Caco-2 (cell line): ENCODE measurements at regions not wholly inside any gene's neighbourhood (a gene's known extent, or its start where the extent isn't known, plus 50 kb on each side); places are given as distances from the start of the nearest gene placed in this dataset.

ENCODE experiments used
- BruUV-seq: library from RNA; stranded (reverse); fragments of 400-500 nt; replicated peaks from 2 replicates; lab custom pipeline; 2021; lab: Mats Ljungman, UMichigan
- CTCF ChIA-PET: fragments of 300-600 bp; sonication (Branson Sonifier 250); formaldehyde crosslinking; loops from one replicate; lab custom pipeline; 2022; ENCODE audit warnings: antibody characterized with exemption; lab: Charles Lee
- POLR2A ChIA-PET: fragments of 300-600 bp; sonication (Branson Sonifier 250); formaldehyde crosslinking; loops from one replicate; lab custom pipeline; 2022; ENCODE audit warnings: antibody characterized with exemption; lab: Charles Lee
- DNase-seq, 2 experiments: peaks; one replicate each; pipeline versions ENCODE4 v3.0.0 to v3.0.0-alpha.2; 2020 to 2022
- H3K27me3 ChIP-seq: replicated peaks from 2 replicates; pipeline ENCODE4 v1.6.0; 2011; ENCODE audit warnings: low read length; ENCODE audit not compliant: control insufficient read depth, insufficient read depth
- H3K36me3 ChIP-seq: 2 replicates; pipeline ENCODE4 v1.5.1; 2011; ENCODE audit warnings: low read length; ENCODE audit not compliant: control insufficient read depth, insufficient read depth
- H3K4me1 ChIP-seq: fragments of 250-450 bp; sonication (Bioruptor Pico); 2 replicates; pipeline ENCODE4 v1.5.1; 2020; ENCODE audit warnings: mild to moderate bottlenecking
- H3K4me3 ChIP-seq: 2 replicates; pipeline ENCODE4 v1.5.1; 2011; ENCODE audit warnings: low read depth, mild to moderate bottlenecking, control low read depth, low read length
- H3K9me3 ChIP-seq: fragments of 250-450 bp; sonication (Bioruptor Pico); 2 replicates; pipeline ENCODE4 v1.5.1; 2020; ENCODE audit warnings: mild to moderate bottlenecking, moderate library complexity
- H3K27ac Mint-ChIP-seq: one replicate; pipeline ENCODE4 v1.8.0; 2022; ENCODE audit warnings: mixed read lengths; ENCODE audit not compliant: unreplicated experiment
- H3K27me3 Mint-ChIP-seq: one replicate; pipeline ENCODE4 v1.8.0; 2022; ENCODE audit warnings: mixed read lengths; ENCODE audit not compliant: insufficient read depth, unreplicated experiment
- H3K36me3 Mint-ChIP-seq: one replicate; pipeline ENCODE4 v1.8.0; 2022; ENCODE audit warnings: mild to moderate bottlenecking, mixed read lengths; ENCODE audit not compliant: insufficient read depth, unreplicated experiment
- H3K4me1 Mint-ChIP-seq: one replicate; pipeline ENCODE4 v1.8.0; 2022; ENCODE audit warnings: low read depth, mixed read lengths; ENCODE audit not compliant: unreplicated experiment
- H3K4me3 Mint-ChIP-seq: one replicate; pipeline ENCODE4 v1.8.0; 2022; ENCODE audit warnings: mild to moderate bottlenecking, moderate library complexity, mixed read lengths; ENCODE audit not compliant: unreplicated experiment
- H3K9me3 Mint-ChIP-seq: one replicate; pipeline ENCODE4 v1.8.0; 2022; ENCODE audit warnings: mixed read lengths; ENCODE audit not compliant: unreplicated experiment
- intact Hi-C: fragments of 100-400 bp; cut with micrococcal nuclease; formaldehyde crosslinking; loops from one replicate; pipeline ENCODE4 v1.10.0; 2022; ENCODE audit not compliant: unreplicated experiment
- TF ChIP-seq, protein P1 (sequence below), 2 experiments: fragments of 200-600 bp in 1 of 2; IDR thresholded peaks; 1 replicate in 1 of 2; 2 replicates in 1 of 2; pipeline versions ENCODE4 v1.5.1 to v1.8.0; 2011 to 2022; ENCODE audit warnings: antibody characterized with exemption in 1 of 2, control low read depth in 1 of 2, inconsistent platforms in 1 of 2, low read depth in 1 of 2, low read length in 1 of 2, mild to moderate bottlenecking in 1 of 2, moderate library complexity in 1 of 2; ENCODE audit not compliant: insufficient read depth in 1 of 2, severe bottlenecking in 1 of 2, unreplicated experiment in 1 of 2

DNA sequence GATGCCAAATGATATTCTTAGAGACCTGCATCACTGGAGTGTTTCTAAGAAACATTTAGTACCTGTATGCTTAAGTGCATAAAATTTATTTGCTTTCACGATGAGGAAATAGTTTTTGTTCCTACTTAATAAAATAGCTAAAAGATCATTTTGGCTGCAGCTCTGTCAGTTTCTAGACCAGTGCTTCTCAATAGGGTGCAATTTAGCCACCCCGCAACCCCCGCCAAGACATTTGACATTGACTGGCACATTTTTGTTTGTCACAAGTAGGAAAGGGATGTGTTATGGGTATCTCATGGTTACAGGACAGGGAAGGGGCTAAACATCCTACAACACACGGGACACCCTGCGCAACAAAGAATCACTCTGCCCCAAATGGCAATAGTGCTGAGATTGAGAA lies 335.7 kb upstream of the HSF2 start:
- no peaks in the 10 kb centered on the region; the same call in 1 of the 2 replicates for H3K27me3 ChIP-seq
- H3K4me3 ChIP-seq: no peak overlapping the region
- no peaks in the 10 kb centered on the region for H3K9me3 Mint-ChIP-seq
- TF ChIP-seq, protein P1, sequence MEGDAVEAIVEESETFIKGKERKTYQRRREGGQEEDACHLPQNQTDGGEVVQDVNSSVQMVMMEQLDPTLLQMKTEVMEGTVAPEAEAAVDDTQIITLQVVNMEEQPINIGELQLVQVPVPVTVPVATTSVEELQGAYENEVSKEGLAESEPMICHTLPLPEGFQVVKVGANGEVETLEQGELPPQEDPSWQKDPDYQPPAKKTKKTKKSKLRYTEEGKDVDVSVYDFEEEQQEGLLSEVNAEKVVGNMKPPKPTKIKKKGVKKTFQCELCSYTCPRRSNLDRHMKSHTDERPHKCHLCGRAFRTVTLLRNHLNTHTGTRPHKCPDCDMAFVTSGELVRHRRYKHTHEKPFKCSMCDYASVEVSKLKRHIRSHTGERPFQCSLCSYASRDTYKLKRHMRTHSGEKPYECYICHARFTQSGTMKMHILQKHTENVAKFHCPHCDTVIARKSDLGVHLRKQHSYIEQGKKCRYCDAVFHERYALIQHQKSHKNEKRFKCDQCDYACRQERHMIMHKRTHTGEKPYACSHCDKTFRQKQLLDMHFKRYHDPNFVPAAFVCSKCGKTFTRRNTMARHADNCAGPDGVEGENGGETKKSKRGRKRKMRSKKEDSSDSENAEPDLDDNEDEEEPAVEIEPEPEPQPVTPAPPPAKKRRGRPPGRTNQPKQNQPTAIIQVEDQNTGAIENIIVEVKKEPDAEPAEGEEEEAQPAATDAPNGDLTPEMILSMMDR (IDR thresholded peaks at IDR 0.05; ENCODE audit: insufficient read depth in 1 of 2, low read depth in 1 of 2, low read length in 1 of 2, severe bottlenecking in 1 of 2, unreplicated experiment in 1 of 2): no peak
- H3K36me3 Mint-ChIP-seq: no peaks in the 10 kb centered on the region
- intact Hi-C loops: no loop called here
- peaks cover 8% of the 10 kb centered on the region for H3K27me3 Mint-ChIP-seq
- no peaks in the 10 kb centered on the region for H3K9me3 ChIP-seq
- BruUV-seq: no TSS peak
- H3K4me1 Mint-ChIP-seq: no peaks in the 10 kb centered on the region
- H3K36me3 ChIP-seq: no peaks in the 10 kb centered on the region
- no peak overlapping the region for H3K4me3 Mint-ChIP-seq
- DNase-seq: no peak
- CTCF ChIA-PET: no interaction called here
- H3K4me1 ChIP-seq: no peaks in the 10 kb centered on the region
- POLR2A ChIA-PET: no interaction called here
- H3K27ac Mint-ChIP-seq: no peak overlapping the region

DNA sequence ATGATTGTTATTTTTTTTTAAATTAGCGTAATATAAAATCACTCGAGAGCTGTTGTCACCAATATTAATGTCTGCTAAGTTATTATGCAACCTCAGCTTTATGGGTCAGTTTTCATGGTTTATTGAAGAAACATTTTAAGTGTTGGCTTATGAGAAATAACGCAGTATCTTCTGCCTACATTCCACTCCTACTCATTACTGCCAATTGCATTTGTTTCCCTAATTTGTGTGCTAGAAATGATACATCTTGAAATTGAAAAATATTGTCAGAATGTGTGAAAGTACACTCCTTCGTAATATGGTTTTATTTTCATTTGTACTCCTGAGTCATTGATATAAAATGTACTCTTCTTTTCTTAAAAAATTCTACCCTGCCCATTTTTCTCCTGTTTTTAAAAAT lies 333.3 kb upstream of the HSF2 start:
- TF ChIP-seq, protein P1 (IDR thresholded peaks at IDR 0.05; ENCODE audit: insufficient read depth in 1 of 2, low read depth in 1 of 2, low read length in 1 of 2, severe bottlenecking in 1 of 2, unreplicated experiment in 1 of 2): no peak
- Histone ChIP-seq H3K27me3 (no peaks in the 10 kb centered on the region), H3K36me3 (no peaks in the 10 kb centered on the region), H3K4me1 (no peaks in the 10 kb centered on the region), H3K9me3 (no peaks in the 10 kb centered on the region), H3K4me3 (no peak overlapping the region)
- no peak for DNase-seq
- intact Hi-C loops: no loop called here
- Mint-ChIP-seq H3K27me3 (peaks cover 8% of the 10 kb centered on the region), H3K9me3 (no peaks in the 10 kb centered on the region), H3K36me3 (no peaks in the 10 kb centered on the region), H3K4me1 (no peaks in the 10 kb centered on the region), H3K4me3 (no peak overlapping the region), H3K27ac (no peak overlapping the region)
- BruUV-seq: no TSS peak
- POLR2A ChIA-PET: no interaction called here
- CTCF ChIA-PET: no interaction called here

DNA sequence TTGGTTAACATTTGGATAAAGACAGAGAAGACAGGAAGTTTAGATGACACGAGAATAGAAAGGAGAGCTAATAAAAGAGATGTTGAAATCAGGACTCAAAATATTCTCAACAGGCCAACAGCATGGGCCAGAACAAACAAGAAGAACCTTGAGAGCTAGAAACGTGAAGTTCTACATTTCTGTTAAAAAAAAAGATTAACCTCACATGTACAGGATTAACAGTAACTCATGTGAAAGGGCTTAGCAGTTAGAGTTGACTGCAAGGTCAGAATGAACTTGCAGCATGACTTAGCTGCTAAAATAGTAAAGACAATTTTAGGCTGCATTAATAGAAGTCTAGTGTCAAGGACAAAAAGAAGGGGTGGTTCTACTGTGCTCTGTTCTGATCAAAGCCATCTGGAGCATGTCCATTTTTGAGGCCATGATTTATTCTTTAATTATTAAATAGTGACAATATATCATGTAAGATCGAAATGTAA lies 331.1 kb upstream of the HSF2 start:
- CTCF ChIA-PET: no interaction called here
- H3K4me1 ChIP-seq: no peaks in the 10 kb centered on the region
- POLR2A ChIA-PET: interaction anchor here (0.7 kb wide), 1 partner anchor 1942 kb away, joined by 3 read pairs; no protein-coding TSS in a partner anchor
- H3K36me3 ChIP-seq: no peaks in the 10 kb centered on the region
- Mint-ChIP-seq H3K4me1 (no peaks in the 10 kb centered on the region), H3K4me3 (no peak overlapping the region), H3K27ac (no peak overlapping the region), H3K36me3 (no peaks in the 10 kb centered on the region), H3K9me3 (no peaks in the 10 kb centered on the region), H3K27me3 (peaks cover 8% of the 10 kb centered on the region)
- no peaks in the 10 kb centered on the region for H3K9me3 ChIP-seq
- TF ChIP-seq, protein P1 (IDR thresholded peaks at IDR 0.05; ENCODE audit: insufficient read depth in 1 of 2, low read depth in 1 of 2, low read length in 1 of 2, severe bottlenecking in 1 of 2, unreplicated experiment in 1 of 2): no peak
- H3K27me3 ChIP-seq: no peaks in the 10 kb centered on the region
- no peak overlapping the region for H3K4me3 ChIP-seq
- BruUV-seq: no TSS peak
- intact Hi-C loops: no loop called here
- no peak for DNase-seq
